ENCODE measurements at regions not wholly inside any gene's neighbourhood (a gene's known extent, or its start where the extent isn't known, plus 50 kb on each side); places are given as distances from the start of the nearest gene placed in this dataset.
"Not testable (repeated sequence)": the region's sequence is repeated elsewhere in the genome, so short reads cannot be mapped to it uniquely, and the experiment has no call there.

- no peak for DNase-seq
Measured at GRCh38 chr4:7141151-7141834, 51.0 kb upstream of the SORCS2 start.

DNA sequence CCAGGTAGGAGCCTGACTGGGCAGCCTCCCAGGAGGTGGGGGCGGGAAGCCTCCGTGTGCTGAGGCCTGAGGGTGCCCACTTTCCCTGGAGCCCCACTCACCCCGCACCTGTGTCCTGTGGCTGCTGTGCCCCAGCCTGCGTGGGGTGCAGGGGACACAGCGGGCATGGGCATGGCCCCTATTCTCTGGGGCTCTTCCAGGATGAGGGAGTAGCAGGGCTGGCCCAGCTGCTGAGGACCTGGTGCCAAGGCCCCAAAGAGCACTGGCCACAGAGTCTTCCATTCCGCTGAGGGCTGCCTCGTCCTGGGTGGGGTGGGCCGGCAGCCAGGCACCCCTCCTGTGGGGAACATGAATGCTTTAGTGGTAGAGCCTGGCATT, 51.7 kb upstream of the SORCS2 start:
- no peak for DNase-seq

- no peak for DNase-seq
Measured at GRCh38 chr4:7140062-7140691, 52.2 kb upstream of the SORCS2 start.

DNA sequence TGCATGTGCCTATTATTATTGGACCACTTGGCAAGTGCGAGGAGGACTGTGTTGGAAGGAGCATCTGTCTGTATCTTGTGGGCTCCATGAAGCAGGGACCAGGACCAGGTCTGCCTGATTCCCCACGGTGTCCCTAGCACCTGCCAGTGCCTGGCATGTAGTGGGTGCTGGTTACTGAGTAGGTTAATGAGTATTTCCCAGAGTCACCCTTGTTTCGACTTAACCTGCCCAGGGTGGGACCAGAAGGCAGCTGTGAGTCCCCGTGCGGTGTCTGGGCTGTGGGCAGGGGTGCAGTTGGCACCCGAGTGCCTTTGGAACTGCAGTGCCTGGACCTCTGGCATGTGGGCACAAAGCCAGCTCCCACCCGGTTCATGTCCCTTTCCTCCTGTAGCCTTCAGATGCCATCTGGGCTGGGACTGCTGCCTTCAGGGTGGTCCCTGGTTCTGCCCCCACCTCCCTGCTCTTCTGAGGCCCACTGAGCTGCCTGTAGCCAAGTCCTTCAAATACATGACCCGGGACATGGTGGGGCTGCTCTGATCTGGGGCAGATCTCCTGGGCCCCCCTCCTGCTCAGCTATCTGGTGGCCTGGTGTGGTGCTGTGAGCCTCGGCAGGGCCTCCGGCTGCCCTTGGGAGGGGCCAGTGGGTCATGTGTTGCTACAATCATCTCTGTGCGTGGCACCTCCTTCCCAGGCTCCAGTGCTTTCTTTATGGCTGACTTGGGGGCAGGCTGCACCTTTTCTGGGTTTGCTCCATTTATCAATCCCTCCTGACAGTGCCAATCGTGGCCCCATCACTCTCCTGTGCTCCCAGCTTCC, 53.0 kb upstream of the SORCS2 start:
- DNase-seq: no peak

DNA sequence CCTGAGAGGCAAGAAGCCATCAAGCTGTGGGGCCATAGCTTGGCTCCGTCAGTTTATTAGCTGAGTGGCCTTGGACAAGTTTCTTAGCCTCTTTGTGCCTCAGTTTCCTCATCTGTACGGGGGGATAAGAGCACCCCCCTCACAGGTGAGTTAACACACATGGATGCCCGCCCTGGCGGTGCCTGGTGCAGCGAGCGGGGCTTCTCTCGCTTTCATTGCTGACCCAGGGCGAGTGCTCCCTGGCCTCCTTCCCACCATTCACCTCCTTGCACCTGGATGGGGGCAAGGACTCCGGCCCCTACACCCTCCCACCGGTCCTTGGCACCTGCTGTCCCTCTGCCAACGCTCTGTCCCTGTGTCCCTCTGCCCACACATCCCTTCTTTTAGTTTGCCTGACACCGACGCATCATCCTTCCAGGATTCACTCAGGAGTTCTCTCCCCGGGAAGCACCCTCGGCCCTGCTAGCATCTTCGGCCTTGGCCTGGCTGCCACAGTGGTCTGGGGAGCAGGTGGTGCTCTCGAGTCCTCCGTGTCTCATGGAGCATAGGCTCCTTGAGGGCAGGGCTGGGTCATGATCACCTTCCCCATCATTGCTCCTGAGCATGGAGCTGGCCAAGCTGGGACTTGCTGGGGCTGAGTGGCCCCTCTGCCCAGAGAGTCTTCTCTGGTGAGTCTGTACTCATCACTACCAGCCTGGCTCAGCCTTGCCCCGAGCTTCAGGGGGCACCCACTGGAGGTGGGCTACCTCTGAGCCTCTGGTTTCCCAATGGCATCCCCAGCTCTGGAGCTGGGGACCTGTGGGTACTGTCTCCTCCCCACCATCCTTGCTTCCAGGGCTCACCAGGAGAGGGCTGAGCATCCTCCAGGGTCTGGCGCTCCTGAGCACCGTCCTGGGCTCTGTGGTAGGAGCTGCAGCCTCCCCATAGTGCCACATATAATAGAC, 53.8 kb upstream of the SORCS2 start:
- DNase-seq: no peak

DNA sequence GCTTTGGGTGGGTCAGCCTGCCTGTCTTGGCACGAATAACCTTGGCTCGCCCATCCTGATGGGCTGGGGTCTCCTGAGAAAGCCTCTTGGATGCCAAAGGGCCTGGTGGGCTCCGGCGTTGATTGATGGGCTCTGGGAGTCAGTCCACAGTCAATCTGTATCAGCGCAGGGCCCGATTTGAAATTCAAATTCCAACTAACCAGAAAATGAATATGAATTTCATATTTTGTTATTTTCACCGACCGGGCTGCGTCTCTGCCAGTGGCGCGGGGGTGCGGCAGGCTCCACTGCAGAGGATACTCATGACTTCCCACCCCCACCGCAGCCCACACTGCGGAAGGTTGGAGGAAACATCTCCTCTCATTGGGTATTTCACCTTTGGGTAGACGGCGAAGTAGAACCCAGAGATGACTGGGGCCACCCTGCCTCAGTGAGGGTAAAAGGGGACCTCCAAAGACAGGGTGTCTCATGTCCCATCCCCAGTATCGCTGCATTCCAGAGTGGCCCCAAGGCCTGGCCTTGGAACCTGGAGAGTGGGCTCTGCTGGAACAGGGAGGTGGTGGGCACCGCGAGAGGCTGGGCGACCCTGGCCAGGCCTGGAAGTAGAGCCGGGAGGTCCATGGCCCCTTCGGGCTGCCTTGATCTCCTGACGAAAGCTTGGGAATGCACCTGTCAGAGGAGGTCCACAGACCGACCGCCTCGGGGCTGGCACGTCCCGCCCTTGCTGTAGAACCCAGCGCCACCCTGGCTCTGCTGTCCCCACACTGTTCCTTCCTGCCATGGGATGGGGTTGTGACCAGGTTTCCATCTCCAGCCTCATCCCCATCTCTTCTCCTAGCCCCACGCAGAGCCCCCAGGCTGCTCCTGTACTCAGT, 54.8 kb upstream of the SORCS2 start:
- DNase-seq: no peak

DNA sequence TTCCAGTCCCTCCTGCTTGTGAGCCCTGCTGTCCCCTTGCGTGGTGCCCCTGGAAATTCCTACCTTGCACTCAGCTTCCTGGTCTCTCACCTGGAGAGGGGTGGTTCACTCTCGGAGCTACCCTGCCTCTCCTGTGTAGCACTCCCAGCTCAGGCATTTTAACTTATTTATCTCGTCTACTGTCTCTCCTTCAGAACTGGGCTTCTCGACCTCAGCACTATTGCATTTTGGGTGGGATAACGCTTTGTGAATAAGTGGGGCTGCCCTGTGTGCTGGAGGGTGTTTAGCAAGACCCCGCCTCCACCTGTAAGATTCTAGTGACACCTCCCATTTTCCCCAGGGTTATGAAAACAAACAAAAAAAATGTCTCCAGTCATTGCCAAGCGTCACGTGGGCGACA, 56.0 kb upstream of the SORCS2 start:
- no peak for DNase-seq

DNA sequence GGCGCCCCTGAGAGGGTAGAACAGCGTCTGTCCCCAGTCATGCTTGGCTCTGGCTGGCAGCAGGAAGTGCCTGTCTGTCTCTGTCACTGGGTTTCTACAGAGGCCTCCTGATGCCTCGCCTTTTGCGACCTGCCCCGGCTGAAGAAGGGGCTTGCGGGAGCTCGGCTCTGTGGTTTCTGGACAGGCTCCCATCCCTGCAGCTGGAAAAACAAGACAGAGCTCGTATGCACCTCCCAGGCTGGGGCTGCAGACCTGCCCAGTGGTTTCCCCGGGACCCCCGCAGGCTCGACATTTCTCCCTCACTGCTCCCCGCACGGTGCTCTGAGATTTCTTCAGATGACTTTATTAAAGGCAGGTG, 57.0 kb upstream of the SORCS2 start:
- no peak for DNase-seq

- no peak for DNase-seq
Measured at GRCh38 chr4:7134737-7135388, 57.5 kb upstream of the SORCS2 start.

- not testable (repeated sequence) for DNase-seq
Measured at GRCh38 chr4:7133818-7134650, 58.3 kb upstream of the SORCS2 start.

DNA sequence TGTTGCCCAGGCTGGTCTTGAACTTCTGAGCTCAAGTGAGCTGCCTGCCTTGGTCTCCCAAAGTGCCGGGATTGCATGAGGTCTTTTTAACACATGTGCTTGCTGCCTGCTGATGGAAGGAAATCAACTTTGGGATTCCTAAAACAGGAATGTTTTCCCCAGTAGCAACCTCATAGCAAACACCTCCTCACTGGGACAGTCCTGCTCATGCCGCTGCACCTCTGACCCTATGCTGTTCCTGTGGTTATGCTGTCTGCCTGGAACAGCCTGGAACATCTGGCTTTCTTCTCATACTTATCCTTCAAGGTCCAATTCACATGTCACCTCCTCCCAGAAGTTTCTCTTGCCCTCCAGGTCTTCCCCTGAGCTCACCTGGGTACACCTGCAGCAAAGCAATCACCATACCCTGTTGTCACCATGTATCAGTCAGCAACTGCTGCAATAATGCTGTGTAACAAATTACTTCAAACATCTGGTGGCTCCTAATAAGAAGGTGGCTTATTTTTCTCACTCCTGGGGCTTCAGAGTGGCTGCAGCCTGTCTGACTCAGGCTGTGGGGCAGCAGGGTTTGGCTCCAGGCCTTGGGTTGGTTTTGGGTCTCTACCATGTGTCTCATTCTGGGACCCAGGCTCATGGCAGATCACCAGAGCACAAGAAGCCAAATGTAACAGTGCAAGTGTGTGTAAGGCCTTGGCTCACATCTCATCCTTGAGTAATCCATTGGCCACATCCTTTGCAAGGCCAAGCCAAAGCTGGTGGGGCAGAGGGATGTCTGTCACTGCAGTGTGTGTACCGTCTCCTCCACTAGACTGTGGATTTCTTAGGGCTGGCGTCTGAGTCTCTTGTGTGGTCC, 59.4 kb upstream of the SORCS2 start:
- no peak for DNase-seq

- DNase-seq: no peak
Measured at GRCh38 chr4:7132249-7132648, 60.1 kb upstream of the SORCS2 start.

DNA sequence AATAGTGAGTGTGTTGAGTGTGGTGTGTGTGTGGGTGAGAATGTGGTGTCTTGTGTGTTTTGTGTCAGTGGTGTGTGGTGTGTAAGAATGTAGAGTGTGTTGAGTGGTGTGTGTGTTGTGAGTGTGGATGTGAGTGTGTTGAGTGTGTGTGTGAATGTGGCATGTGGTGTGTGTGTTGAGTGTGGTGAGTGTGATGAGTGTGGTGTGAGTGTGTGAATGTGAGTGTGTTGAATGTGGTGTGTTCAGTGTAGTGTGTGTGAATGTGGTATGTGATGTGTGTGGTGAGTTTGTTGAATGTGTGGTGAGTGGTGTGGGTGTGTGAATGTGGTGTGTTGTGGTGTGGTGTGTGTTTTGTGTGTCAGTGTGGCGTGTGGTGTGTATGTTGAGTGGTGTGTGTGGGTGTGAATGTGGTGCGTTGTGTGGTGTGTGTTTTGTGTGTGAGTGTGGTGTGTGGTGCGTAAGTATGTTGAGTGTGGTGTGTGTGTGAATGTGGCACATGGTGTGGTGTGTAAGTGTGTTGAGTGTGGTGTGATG, 60.8 kb upstream of the SORCS2 start:
- DNase-seq: no peak

- no peak for DNase-seq
Measured at GRCh38 chr4:7130621-7131211, 61.6 kb upstream of the SORCS2 start.

DNA sequence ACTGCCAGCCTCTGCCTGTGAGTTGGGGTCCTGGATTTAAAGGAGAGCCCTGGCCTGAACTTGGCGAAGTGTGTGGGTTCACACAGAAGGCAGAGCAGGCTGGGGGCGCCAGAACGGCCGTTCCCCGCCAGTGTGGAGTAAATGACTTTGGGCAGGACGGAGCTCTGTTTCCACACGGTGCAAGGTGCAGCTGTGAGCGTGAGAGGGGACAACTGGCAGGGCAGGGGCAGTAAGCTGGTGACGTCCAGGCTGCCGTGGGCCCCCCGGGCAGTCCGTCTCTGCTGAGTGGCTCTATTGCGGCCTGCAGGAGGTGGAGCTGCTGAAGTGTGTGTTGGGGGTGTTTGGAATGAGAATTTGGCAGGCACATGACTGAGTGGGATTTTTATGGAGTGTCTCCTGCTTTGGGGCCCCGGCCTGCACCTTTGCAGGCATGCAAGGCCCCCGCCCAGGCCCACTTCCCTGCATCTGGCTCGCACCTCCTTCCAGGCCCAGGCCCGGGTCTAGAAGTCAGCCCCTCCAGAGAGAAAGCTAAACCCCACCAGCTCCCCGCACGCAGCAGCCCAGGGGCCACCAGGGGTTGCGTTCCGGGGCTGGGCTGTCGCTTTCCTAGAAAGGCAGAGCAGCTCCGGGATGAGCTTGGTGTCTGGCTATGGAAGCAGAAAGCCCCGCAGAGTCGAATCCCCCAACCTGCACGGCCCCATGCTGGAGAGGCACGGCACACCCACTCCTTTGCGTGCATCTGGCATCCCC, 62.2 kb upstream of the GRPEL1 start:
- no peak for DNase-seq

DNA sequence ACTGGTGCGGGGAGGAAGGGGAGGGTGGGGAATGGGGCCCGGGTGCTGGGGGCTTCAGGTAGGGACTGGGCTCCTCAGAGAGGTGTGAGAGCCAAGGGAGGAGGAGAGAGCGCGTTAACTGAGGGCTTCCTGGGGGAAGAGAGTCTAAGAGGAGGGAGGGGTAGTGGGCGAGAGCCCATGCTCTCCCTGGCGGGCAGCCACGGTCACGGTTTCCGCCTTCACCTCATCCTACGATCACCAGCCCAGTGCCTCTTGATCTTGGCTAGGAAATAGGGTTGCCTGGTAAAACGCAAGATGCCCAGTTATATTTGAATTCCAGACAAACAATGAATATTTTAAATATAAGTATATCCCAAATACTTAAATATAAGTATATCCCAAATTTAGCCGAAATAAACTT, 60.8 kb upstream of the GRPEL1 start:
- DNase-seq: no peak

DNA sequence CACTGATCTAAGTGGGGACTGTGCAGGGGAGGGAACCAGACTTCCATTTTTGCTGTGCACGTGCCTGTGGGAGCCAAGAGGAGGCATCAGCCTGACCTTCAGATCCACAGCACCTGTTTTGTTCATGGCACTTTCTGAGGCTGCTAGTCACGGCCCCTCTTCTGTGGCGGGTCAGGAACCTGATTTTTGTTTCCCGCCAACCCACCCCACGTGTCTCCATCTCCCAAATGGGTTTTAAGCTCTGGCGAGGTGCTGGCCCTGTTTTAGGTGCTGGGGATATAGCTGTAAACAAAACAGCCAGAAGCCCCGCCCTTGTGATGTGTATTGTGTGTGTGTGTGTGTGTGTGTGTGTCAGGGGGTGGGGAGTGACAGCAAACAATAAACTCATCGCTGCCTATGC, 60.4 kb upstream of the GRPEL1 start:
- DNase-seq: no peak

- no peak for DNase-seq
Measured at GRCh38 chr4:7127576-7127975, 59.7 kb upstream of the GRPEL1 start.

Measured in NCI-H510A treated with DMSO at 0.1 percent for 48 hours (cell line).